ENCODE measurements at regions not wholly inside any gene's neighbourhood (a gene's known extent, or its start where the extent isn't known, plus 50 kb on each side); places are given as distances from the start of the nearest gene placed in this dataset.

DNA sequence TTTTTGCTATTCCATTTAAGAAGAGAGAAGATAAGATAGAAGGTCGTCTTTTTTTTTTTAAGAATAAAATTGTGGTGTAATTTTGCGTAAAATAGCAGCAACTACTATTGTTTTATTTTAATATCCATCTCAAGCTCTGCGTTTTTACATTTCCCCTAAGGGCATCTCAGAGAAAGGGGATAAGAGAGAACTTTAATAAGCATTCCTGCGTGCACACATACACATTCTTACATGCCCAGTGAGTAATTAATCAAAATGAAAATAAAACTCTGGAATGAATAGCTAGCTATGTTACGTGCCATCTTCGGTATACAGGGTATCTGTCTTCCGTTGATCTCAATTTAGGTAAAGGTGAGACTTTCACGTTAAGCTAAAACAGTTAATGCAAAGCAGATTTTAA lies 200.3 kb upstream of the TENM3 start:
- no peak for TF ChIP-seq POLR2A (IDR thresholded peaks at IDR 0.05)
- TF ChIP-seq, protein P1, sequence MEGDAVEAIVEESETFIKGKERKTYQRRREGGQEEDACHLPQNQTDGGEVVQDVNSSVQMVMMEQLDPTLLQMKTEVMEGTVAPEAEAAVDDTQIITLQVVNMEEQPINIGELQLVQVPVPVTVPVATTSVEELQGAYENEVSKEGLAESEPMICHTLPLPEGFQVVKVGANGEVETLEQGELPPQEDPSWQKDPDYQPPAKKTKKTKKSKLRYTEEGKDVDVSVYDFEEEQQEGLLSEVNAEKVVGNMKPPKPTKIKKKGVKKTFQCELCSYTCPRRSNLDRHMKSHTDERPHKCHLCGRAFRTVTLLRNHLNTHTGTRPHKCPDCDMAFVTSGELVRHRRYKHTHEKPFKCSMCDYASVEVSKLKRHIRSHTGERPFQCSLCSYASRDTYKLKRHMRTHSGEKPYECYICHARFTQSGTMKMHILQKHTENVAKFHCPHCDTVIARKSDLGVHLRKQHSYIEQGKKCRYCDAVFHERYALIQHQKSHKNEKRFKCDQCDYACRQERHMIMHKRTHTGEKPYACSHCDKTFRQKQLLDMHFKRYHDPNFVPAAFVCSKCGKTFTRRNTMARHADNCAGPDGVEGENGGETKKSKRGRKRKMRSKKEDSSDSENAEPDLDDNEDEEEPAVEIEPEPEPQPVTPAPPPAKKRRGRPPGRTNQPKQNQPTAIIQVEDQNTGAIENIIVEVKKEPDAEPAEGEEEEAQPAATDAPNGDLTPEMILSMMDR (IDR thresholded peaks at IDR 0.05) = no peak

All from vagina (tissue), 2 donors.